ENCODE measurements at regions not wholly inside any gene's neighbourhood (a gene's known extent, or its start where the extent isn't known, plus 50 kb on each side); places are given as distances from the start of the nearest gene placed in this dataset.
"Not testable (repeated sequence)": the region's sequence is repeated elsewhere in the genome, so short reads cannot be mapped to it uniquely, and the experiment has no call there.

DNA sequence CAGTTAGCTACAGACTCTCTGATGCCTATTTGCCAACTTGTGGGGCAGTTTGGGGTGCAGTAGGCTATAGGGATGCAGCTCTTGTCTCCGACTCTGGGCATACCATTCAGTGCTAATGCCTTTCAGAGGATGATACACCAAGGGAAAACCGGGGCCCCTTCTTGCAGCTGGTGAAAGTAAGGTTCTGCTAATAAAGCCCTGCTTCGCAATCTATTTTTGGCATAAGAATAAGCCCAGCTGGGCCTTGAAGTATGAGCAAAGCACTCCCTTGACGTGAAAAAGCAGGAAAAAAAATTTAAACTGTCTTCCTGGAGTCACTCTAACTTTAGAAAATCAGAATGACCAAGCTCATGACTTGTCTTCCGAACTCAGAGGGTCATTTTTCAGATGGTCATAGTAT, 124.1 kb upstream of the RBM19 start:
- Histone ChIP-seq H3K9me3 (no peaks in the 10 kb centered on the region), H3K36me3 (ENCODE audit: low read depth, missing control alignments) (no peaks in the 10 kb centered on the region), H3K27me3 (no peaks in the 10 kb centered on the region), H3K4me1 (no peaks in the 10 kb centered on the region), H3K27ac (no peak overlapping the region), H3K4me3 (no peak overlapping the region)
- TF ChIP-seq, protein P1, sequence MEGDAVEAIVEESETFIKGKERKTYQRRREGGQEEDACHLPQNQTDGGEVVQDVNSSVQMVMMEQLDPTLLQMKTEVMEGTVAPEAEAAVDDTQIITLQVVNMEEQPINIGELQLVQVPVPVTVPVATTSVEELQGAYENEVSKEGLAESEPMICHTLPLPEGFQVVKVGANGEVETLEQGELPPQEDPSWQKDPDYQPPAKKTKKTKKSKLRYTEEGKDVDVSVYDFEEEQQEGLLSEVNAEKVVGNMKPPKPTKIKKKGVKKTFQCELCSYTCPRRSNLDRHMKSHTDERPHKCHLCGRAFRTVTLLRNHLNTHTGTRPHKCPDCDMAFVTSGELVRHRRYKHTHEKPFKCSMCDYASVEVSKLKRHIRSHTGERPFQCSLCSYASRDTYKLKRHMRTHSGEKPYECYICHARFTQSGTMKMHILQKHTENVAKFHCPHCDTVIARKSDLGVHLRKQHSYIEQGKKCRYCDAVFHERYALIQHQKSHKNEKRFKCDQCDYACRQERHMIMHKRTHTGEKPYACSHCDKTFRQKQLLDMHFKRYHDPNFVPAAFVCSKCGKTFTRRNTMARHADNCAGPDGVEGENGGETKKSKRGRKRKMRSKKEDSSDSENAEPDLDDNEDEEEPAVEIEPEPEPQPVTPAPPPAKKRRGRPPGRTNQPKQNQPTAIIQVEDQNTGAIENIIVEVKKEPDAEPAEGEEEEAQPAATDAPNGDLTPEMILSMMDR (IDR thresholded peaks at IDR 0.05), result no peak
- TF ChIP-seq POLR2A (IDR thresholded peaks at IDR 0.05), result no peak
- no peak for DNase-seq
- intact Hi-C loops (cut with DNase I; ENCODE audit: low total_unique reads), result no loop called here
- 50 to 68% methylated on average over 5 of the region's 5 CpGs for WGBS, 2 donors

DNA sequence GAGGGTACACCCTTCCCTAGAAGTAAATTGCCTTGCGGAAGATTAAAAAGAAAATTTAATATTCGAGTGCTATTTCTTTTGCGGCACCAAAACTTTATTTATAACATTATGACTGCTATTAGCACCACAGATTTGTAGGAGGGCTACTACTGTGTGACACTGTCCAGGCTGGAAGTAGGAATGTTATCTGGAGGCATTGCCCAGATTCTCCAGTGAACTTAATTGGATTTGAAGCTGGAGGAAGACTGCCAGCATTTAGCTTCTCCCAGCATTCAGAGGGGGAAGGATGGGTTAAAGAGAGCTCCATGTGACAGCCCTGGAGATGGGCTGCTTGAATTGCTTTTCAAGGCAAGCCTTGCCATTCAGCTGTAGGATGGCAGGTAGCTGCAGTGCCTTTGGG, 107.0 kb upstream of the RBM19 start:
- no peak for DNase-seq
- H3K27ac ChIP-seq, result no peak overlapping the region
- no peaks in the 10 kb centered on the region for H3K36me3 ChIP-seq (ENCODE audit: low read depth, missing control alignments)
- no peaks in the 10 kb centered on the region for H3K9me3 ChIP-seq
- no peaks in the 10 kb centered on the region for H3K4me1 ChIP-seq
- H3K27me3 ChIP-seq, result no peaks in the 10 kb centered on the region
- 77 to 88% methylated on average over 3 of the region's 3 CpGs for WGBS, 2 donors
- TF ChIP-seq, protein P1 (IDR thresholded peaks at IDR 0.05), result no peak
- no peak for TF ChIP-seq POLR2A (IDR thresholded peaks at IDR 0.05)
- intact Hi-C loops (cut with DNase I; ENCODE audit: low total_unique reads), result no loop called here
- H3K4me3 ChIP-seq, result no peak overlapping the region

DNA sequence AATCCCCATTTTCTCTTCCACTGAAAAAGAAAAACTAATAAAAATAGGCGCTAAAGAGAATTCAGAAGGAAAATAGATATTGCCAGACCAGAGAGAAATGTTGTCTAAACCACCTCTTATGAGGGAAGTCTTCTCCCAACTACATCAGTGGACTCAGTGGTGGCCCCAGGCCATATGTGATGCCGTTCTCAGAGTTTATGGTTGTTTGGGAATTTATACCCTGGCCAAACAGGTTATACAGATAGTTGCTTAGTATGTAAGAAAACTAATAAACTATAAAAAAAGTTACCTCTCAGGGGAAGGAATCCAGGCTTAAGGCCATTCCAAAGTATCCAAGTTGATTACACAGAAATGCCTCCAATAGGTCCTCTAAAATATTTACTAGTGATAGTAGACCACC, 103.4 kb upstream of the RBM19 start:
- 61 to 74% methylated on average over 2 of the region's 2 CpGs for WGBS, 2 donors
- Histone ChIP-seq H3K27me3 (no peaks in the 10 kb centered on the region), H3K36me3 (ENCODE audit: low read depth, missing control alignments) (no peaks in the 10 kb centered on the region), H3K27ac (no peak overlapping the region), H3K9me3 (no peaks in the 10 kb centered on the region), H3K4me1 (no peaks in the 10 kb centered on the region), H3K4me3 (no peak overlapping the region)
- intact Hi-C loops (cut with DNase I; ENCODE audit: low total_unique reads), result no loop called here
- no peak for DNase-seq
- TF ChIP-seq, protein P1 (IDR thresholded peaks at IDR 0.05), result no peak
- TF ChIP-seq POLR2A (IDR thresholded peaks at IDR 0.05), result no peak

DNA sequence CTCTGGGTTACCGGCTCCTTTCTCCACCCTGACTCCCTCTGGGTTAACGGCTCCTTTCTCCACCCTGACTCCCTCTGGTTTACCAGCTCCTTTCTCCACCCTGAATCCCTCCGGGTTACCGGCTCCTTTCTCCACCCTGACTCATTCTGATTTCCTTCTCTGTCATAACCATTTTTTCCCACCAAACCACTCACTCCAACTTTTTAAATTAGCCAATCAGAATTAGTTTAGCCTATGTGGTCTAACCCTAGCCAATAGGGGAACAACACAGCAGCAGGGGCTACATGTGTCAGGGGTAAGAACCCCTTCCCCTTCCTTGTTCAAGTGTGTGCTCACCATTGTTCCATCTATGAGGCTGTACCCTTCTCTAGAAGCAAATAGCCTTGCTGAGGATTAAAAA, 98.4 kb upstream of the RBM19 start:
- no peaks in the 10 kb centered on the region for H3K4me1 ChIP-seq
- TF ChIP-seq POLR2A (IDR thresholded peaks at IDR 0.05), result no peak
- H3K27me3 ChIP-seq, result no peaks in the 10 kb centered on the region
- no peak for DNase-seq
- intact Hi-C loops (cut with DNase I; ENCODE audit: low total_unique reads), result no loop called here
- no peaks in the 10 kb centered on the region for H3K36me3 ChIP-seq (ENCODE audit: low read depth, missing control alignments)
- no peak overlapping the region for H3K27ac ChIP-seq
- 50 to 71% methylated on average over 2 of the region's 4 CpGs for WGBS, 2 donors
- no peak overlapping the region for H3K4me3 ChIP-seq
- H3K9me3 ChIP-seq, result no peaks in the 10 kb centered on the region

DNA sequence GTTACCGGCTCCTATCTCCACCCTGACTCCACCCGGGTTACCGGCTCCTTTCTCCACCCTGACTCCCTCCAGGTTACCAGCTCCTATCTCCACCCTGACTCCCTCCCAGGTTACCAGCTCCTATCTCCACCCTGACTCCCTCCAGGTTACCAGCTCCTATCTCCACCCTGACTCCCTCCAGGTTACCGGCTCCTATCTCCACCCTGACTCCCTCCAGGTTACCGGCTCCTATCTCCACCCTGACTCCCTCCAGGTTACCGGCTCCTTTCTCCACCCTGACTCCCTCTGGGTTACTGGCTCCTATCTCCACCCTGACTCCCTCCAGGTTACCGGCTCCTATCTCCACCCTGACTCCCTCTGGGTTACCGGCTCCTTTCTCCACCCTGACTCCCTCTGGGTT, 97.9 kb upstream of the RBM19 start:
- DNase-seq; H3K36me3 ChIP-seq (ENCODE audit: low read depth, missing control alignments); H3K9me3 ChIP-seq; H3K4me1 ChIP-seq; intact Hi-C loops (cut with DNase I; ENCODE audit: low total_unique reads); H3K27me3 ChIP-seq; H3K27ac ChIP-seq; H3K4me3 ChIP-seq: not testable (repeated sequence)
- WGBS, 2 donors, result 69 to 81% methylated on average over 3 to 6 of the region's 8 CpGs

DNA sequence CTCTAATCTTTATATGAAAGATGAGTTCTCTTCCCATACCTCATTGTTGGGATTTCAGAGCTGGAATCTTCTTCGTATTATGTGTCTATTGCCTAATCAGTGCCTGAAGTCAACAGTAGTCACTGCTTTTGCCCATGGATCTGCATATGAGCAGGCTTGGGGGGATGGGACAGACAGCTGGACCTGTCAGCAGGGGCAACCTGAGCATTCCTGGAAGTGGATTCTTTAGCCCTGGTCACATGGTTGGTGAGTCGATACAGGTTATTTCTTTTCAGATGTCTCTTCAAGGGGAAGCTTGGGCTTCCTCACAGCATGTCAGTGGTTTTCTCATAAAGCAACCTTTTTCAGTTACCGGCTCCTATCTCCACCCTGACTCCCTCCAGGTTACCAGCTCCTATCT, 97.3 kb upstream of the RBM19 start:
- no peaks in the 10 kb centered on the region for H3K36me3 ChIP-seq (ENCODE audit: low read depth, missing control alignments)
- no peak for DNase-seq
- intact Hi-C loops (cut with DNase I; ENCODE audit: low total_unique reads), result no loop called here
- no peaks in the 10 kb centered on the region for H3K4me1 ChIP-seq
- WGBS, 2 donors, result 79 to 84% methylated on average over 3 of the region's 3 CpGs
- H3K27ac ChIP-seq, result no peak overlapping the region
- no peaks in the 10 kb centered on the region for H3K27me3 ChIP-seq
- TF ChIP-seq, protein P1 (IDR thresholded peaks at IDR 0.05), result no peak
- no peak for TF ChIP-seq POLR2A (IDR thresholded peaks at IDR 0.05)
- H3K9me3 ChIP-seq, result no peaks in the 10 kb centered on the region
- no peak overlapping the region for H3K4me3 ChIP-seq

DNA sequence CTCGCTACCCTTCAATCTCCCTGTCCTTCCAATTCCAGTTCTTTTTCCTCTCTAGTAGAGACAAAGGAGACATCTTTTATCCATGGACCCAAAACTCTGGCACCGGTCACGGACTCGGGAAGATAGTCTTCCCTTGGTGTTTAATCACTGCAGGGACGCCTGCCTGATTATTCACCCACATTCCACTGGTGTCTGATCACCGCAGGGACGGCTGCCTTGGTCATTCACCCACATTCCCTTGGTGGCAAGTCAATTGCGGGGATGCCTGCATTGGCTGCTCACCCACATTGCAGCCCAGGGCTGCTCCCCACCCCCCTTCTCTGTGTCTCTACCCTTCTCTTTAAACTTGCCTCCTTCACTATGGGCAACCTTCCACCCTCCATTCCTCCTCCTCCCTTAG, 90.2 kb upstream of the RBM19 start:
- WGBS, 2 donors, result 92 to 94% methylated on average over 8 of the region's 8 CpGs
- H3K27me3 ChIP-seq; H3K27ac ChIP-seq; DNase-seq; intact Hi-C loops (cut with DNase I; ENCODE audit: low total_unique reads); H3K36me3 ChIP-seq (ENCODE audit: low read depth, missing control alignments); H3K4me1 ChIP-seq; H3K9me3 ChIP-seq; H3K4me3 ChIP-seq: not testable (repeated sequence)

Measured in testis (tissue), 2 donors.